DMS53 treated with DMSO at 0.1 percent for 48 hours (cell line): ENCODE measurements at regions not wholly inside any gene's neighbourhood (a gene's known extent, or its start where the extent isn't known, plus 50 kb on each side); places are given as distances from the start of the nearest gene placed in this dataset.

ENCODE experiments used
- DNase-seq: peaks from one replicate; lab custom pipeline; 2025; ENCODE audit not compliant: unreplicated experiment; lab: John Stamatoyannopoulos, UW

- no peak for DNase-seq
These were observed 69.0 kb upstream of the RFXAP start for GRCh38 chr13:36750046-36750445.

GRCh38 chr13:36750461-36750860, 68.6 kb upstream of the RFXAP start:
- DNase-seq: no peak

GRCh38 chr13:36750946-36751345, 68.1 kb upstream of the RFXAP start:
- no peak for DNase-seq

GRCh38 chr13:36752673-36753072, 66.3 kb upstream of the RFXAP start:
- no peak for DNase-seq

- no peak for DNase-seq
These were observed 65.8 kb upstream of the RFXAP start for GRCh38 chr13:36753176-36753575.

GRCh38 chr13:36758345-36758744, 60.7 kb upstream of the RFXAP start:
- no peak for DNase-seq

- no peak for DNase-seq
These were observed 55.8 kb upstream of the RFXAP start for GRCh38 chr13:36763126-36763722.

- no peak for DNase-seq
These were observed 54.5 kb upstream of the RFXAP start for GRCh38 chr13:36764536-36764935.

- no peak for DNase-seq
These were observed 54.1 kb upstream of the RFXAP start for GRCh38 chr13:36764957-36765356.

GRCh38 chr13:36766295-36766694, 52.7 kb upstream of the RFXAP start:
- peak; percentile 20 for DNase-seq

- DNase-seq: no peak
These were observed 51.7 kb upstream of the RFXAP start for GRCh38 chr13:36767276-36767675.

- no peak for DNase-seq
These were observed 49.9 kb upstream of the RFXAP start for GRCh38 chr13:36769126-36769525.
